Tibial nerve (tissue), 3 donors: ENCODE measurements at regions not wholly inside any gene's neighbourhood (a gene's known extent, or its start where the extent isn't known, plus 50 kb on each side); places are given as distances from the start of the nearest gene placed in this dataset.

ENCODE experiments used
- CTCF ChIP-seq, 5 experiments: fragments of 200-600 bp in 3 of 5; fragments of 450-650 bp in 2 of 5; sonication (generic) in 3 of 5; IDR thresholded peaks; one replicate each; pipeline ENCODE4 v1.5.1; 2016 to 2019; ENCODE audit warnings: antibody characterized with exemption in 5 of 5, mild to moderate bottlenecking in 3 of 5, moderate library complexity in 2 of 5
- POLR2A ChIP-seq, 2 donors: fragments of 450-650 bp; IDR thresholded peaks; one replicate each; pipeline ENCODE4 v1.6.1; 2017; ENCODE audit warnings: antibody characterized with exemption in 2 of 2, mild to moderate bottlenecking in 2 of 2, moderate library complexity in 2 of 2

- TF ChIP-seq CTCF (IDR thresholded peaks at IDR 0.05) (no peak), POLR2A (IDR thresholded peaks at IDR 0.05) (no peak)
Observed at GRCh38 chr14:51518280-51518679, 133.4 kb upstream of the FRMD6 start.
